ENCODE measurements at regions not wholly inside any gene's neighbourhood (a gene's known extent, or its start where the extent isn't known, plus 50 kb on each side); places are given as distances from the start of the nearest gene placed in this dataset.

GRCh38 chr1:29879217-29879616 is 642.9 kb downstream of the PTPRU start:
- H3K4me3 Mint-ChIP-seq (ENCODE audit: unreplicated experiment) = no peak overlapping the region
- no peak overlapping the region for H3K27ac Mint-ChIP-seq (ENCODE audit: unreplicated experiment)
- TF ChIP-seq, protein P1, sequence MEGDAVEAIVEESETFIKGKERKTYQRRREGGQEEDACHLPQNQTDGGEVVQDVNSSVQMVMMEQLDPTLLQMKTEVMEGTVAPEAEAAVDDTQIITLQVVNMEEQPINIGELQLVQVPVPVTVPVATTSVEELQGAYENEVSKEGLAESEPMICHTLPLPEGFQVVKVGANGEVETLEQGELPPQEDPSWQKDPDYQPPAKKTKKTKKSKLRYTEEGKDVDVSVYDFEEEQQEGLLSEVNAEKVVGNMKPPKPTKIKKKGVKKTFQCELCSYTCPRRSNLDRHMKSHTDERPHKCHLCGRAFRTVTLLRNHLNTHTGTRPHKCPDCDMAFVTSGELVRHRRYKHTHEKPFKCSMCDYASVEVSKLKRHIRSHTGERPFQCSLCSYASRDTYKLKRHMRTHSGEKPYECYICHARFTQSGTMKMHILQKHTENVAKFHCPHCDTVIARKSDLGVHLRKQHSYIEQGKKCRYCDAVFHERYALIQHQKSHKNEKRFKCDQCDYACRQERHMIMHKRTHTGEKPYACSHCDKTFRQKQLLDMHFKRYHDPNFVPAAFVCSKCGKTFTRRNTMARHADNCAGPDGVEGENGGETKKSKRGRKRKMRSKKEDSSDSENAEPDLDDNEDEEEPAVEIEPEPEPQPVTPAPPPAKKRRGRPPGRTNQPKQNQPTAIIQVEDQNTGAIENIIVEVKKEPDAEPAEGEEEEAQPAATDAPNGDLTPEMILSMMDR (IDR thresholded peaks at IDR 0.05) = no peak
- peaks cover 18% of the 10 kb centered on the region for H3K27me3 Mint-ChIP-seq (ENCODE audit: low read depth)
- H3K9me3 Mint-ChIP-seq (ENCODE audit: low read depth) = no peaks in the 10 kb centered on the region
- no peak for DNase-seq (ENCODE audit: low spot score)
- no peaks in the 10 kb centered on the region for H3K4me1 Mint-ChIP-seq (ENCODE audit: low read depth)
- H3K36me3 Mint-ChIP-seq (ENCODE audit: low read depth) = no peaks in the 10 kb centered on the region

DNA sequence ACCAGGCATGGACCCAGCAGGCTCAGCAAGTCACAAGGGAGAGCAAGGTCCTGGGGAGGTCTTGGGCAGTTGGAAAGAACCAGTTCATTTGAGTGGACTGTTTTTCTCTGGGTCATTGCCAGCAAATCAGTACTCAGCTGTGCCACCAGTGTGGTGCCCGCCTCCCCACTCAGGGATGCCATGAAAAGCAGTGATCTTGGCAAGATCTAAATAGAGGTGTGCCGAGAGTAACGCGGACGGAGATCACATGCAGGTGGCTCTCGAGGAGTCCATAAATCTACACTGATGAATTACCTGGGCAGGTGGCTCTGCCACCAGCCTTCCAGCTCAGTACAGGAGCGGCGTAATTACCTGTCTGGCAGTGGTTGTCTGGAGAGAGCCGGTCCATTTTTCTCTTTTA is 642.2 kb downstream of the PTPRU start:
- TF ChIP-seq, protein P1 (IDR thresholded peaks at IDR 0.05) = no peak
- Mint-ChIP-seq H3K27me3 (ENCODE audit: low read depth) (peaks cover 21% of the 10 kb centered on the region), H3K27ac (ENCODE audit: unreplicated experiment) (no peak overlapping the region), H3K9me3 (ENCODE audit: low read depth) (no peaks in the 10 kb centered on the region), H3K4me3 (ENCODE audit: unreplicated experiment) (no peak overlapping the region), H3K4me1 (ENCODE audit: low read depth) (no peaks in the 10 kb centered on the region), H3K36me3 (ENCODE audit: low read depth) (no peaks in the 10 kb centered on the region)
- no peak for DNase-seq (ENCODE audit: low spot score)

GRCh38 chr1:29876902-29877301 is 640.6 kb downstream of the PTPRU start:
- Mint-ChIP-seq H3K4me3 (ENCODE audit: unreplicated experiment) (no peak overlapping the region), H3K4me1 (ENCODE audit: low read depth) (no peaks in the 10 kb centered on the region), H3K36me3 (ENCODE audit: low read depth) (no peaks in the 10 kb centered on the region), H3K27me3 (ENCODE audit: low read depth) (peaks cover 31% of the 10 kb centered on the region), H3K9me3 (ENCODE audit: low read depth) (peaks cover 4% of the 10 kb centered on the region), H3K27ac (ENCODE audit: unreplicated experiment) (no peak overlapping the region)
- TF ChIP-seq, protein P1 (IDR thresholded peaks at IDR 0.05) = no peak
- DNase-seq (ENCODE audit: low spot score) = no peak

- Mint-ChIP-seq H3K9me3 (ENCODE audit: low read depth) (peaks cover 4% of the 10 kb centered on the region), H3K4me1 (ENCODE audit: low read depth) (no peaks in the 10 kb centered on the region), H3K27ac (ENCODE audit: unreplicated experiment) (no peak overlapping the region), H3K27me3 (ENCODE audit: low read depth) (peaks cover 31% of the 10 kb centered on the region), H3K4me3 (ENCODE audit: unreplicated experiment) (no peak overlapping the region), H3K36me3 (ENCODE audit: low read depth) (no peaks in the 10 kb centered on the region)
- TF ChIP-seq, protein P1 (IDR thresholded peaks at IDR 0.05) = no peak
- DNase-seq (ENCODE audit: low spot score) = no peak
These were observed 640.1 kb downstream of the PTPRU start for GRCh38 chr1:29876441-29876840.

DNA sequence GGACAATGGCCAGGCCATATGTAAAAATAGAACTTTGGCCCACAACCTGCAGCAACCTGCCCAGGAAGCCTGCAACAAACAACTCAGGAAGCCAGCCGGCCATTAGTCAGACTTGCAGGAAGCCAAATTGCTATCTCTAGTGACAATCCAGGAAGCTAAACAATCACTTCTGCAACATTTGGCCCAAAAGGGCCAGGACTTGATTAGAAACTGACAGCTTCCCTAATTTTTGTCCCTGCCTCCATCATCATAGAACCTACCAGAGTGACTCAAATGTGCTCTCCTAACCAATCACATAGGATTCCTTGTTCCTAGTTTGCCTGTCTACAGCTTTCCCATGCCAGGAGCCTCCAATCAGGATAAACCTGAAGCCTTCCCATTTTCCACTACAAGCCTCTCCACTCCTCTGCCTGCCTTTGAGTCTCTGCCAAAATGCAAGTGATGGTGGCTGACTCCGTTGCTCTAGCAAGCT is 639.3 kb downstream of the PTPRU start:
- no peak overlapping the region for H3K27ac Mint-ChIP-seq (ENCODE audit: unreplicated experiment)
- no peaks in the 10 kb centered on the region for H3K36me3 Mint-ChIP-seq (ENCODE audit: low read depth)
- peaks cover 31% of the 10 kb centered on the region for H3K27me3 Mint-ChIP-seq (ENCODE audit: low read depth)

More for the DNA sequence above, 639.3 kb downstream of the PTPRU start:
- DNase-seq (ENCODE audit: low spot score) = no peak
- TF ChIP-seq, protein P1 (IDR thresholded peaks at IDR 0.05) = no peak
- no peaks in the 10 kb centered on the region for H3K4me1 Mint-ChIP-seq (ENCODE audit: low read depth)
- H3K9me3 Mint-ChIP-seq (ENCODE audit: low read depth) = peaks cover 4% of the 10 kb centered on the region
- H3K4me3 Mint-ChIP-seq (ENCODE audit: unreplicated experiment) = no peak overlapping the region
